Sigmoid colon (tissue), 3 donors: ENCODE measurements at regions not wholly inside any gene's neighbourhood (a gene's known extent, or its start where the extent isn't known, plus 50 kb on each side); places are given as distances from the start of the nearest gene placed in this dataset.

Experiments
- POLR2A ChIP-seq, 2 donors: fragments of 450-650 bp; IDR thresholded peaks; one replicate each; pipeline ENCODE4 v1.6.1; 2016; ENCODE audit warnings: antibody characterized with exemption in 2 of 2, mild to moderate bottlenecking in 2 of 2, moderate library complexity in 2 of 2
- TF ChIP-seq, protein P1 (sequence below), 4 experiments: fragments of 450-650 bp in 3 of 4; fragments of 200-600 bp in 1 of 4; IDR thresholded peaks; one replicate each; pipeline ENCODE4 v1.5.1; 2016 to 2019; ENCODE audit warnings: antibody characterized with exemption in 4 of 4, mild to moderate bottlenecking in 3 of 4, moderate library complexity in 2 of 4

DNA sequence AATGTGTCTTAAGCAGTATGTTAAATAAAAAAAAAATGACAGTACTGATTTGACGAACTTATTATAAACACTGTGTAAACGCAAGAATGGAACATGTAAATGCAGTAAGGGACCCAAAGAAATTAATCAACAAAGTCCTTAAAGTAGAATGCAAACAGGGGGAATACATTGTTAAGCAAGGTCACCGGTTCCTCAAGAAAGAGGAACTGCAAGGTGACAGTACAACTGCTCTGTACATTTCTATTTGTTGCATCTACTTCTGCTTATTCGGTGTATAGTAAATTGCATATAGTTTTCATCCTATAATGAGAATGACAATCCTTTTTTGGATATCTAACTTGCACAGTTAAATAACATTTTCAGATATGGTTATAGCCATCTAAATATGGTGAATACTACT, 387.0 kb upstream of the SEMA3D start:
- no peak for TF ChIP-seq POLR2A (IDR thresholded peaks at IDR 0.05)
- TF ChIP-seq, protein P1, sequence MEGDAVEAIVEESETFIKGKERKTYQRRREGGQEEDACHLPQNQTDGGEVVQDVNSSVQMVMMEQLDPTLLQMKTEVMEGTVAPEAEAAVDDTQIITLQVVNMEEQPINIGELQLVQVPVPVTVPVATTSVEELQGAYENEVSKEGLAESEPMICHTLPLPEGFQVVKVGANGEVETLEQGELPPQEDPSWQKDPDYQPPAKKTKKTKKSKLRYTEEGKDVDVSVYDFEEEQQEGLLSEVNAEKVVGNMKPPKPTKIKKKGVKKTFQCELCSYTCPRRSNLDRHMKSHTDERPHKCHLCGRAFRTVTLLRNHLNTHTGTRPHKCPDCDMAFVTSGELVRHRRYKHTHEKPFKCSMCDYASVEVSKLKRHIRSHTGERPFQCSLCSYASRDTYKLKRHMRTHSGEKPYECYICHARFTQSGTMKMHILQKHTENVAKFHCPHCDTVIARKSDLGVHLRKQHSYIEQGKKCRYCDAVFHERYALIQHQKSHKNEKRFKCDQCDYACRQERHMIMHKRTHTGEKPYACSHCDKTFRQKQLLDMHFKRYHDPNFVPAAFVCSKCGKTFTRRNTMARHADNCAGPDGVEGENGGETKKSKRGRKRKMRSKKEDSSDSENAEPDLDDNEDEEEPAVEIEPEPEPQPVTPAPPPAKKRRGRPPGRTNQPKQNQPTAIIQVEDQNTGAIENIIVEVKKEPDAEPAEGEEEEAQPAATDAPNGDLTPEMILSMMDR (IDR thresholded peaks at IDR 0.05) = no peak
